ENCODE measurements at regions not wholly inside any gene's neighbourhood (a gene's known extent, or its start where the extent isn't known, plus 50 kb on each side); places are given as distances from the start of the nearest gene placed in this dataset.

DNA sequence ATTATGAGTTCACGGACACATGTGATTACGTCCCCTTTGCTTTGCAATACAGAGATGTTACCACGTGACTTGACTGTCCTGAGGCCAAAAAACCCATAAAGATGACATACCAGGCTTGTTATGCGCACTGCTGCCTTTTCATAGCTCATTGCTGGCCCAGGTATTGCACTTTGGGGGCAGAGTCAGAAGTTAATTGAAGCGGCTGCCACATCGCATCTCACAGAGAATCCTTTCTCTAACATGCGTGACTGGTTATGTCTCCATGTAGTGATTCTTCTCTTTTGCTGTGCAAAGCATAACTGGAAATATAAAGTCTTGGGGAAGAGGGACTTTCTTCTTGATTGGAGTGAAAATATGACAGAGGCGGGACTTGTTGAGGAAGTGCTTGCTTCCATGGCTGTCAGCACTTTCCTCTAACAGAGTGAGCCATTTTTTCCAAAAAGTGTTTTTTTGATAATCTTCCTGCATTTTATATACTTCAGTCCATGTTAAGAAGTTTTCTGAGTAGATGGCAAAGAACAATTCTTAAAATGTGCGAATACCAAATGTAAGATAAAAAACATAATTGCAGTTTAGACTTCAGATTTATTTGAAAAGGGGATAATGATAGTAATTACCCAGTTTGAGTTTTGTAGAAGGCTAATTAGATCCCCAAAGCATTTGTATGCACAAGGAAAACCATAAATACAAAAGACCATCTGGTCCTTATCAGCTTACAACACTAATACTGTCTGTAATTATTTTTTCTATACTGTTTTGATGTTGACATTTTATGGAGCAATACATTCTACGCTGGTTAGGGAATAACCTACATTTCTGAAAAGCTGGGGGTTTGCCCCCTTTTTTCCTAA, 324.6 kb upstream of the MTNR1B start:
- 91 to 96% methylated on average over 10 of the region's 10 CpGs for WGBS, 2 donors
- no peak for DNase-seq

DNA sequence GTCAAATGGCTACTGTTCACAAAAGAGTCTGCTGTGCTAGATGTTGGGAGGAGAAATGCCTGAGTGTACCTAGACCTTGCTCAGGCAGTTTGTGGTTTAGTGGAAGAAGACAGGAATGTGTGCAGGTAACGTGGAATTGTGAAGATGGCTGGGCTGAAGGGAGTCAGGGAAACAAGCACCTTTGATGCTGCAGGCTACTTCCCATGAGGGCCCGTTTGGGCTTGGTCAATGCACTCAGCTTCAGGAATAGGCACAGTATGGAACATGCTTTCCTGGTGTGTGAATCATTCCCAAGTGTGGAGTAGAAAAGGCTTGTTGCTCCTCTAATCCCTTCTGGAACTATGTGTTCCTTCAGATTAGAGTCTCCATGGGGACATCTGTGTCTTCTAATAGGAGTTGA, 318.3 kb upstream of the MTNR1B start:
- DNase-seq (no peak), ATAC-seq (ENCODE audit: low FRiP score in 2 of 2) (no peak)
- H3K4me1 ChIP-seq: no peaks in the 10 kb centered on the region
- H3K4me3 ChIP-seq: no peak overlapping the region
- no peak overlapping the region for H3K27ac ChIP-seq
- no peaks in the 10 kb centered on the region for H3K27me3 ChIP-seq
- 80 to 85% methylated on average over 2 of the region's 2 CpGs for WGBS, 2 donors
- H3K9me3 ChIP-seq: no peaks in the 10 kb centered on the region
- no peaks in the 10 kb centered on the region for H3K36me3 ChIP-seq
- TF ChIP-seq POLR2A (IDR thresholded peaks at IDR 0.05) (no peak), POLR2AphosphoS5 (IDR thresholded peaks at IDR 0.05) (no peak), EP300 (IDR thresholded peaks at IDR 0.05) (no peak)
- TF ChIP-seq, protein P1, sequence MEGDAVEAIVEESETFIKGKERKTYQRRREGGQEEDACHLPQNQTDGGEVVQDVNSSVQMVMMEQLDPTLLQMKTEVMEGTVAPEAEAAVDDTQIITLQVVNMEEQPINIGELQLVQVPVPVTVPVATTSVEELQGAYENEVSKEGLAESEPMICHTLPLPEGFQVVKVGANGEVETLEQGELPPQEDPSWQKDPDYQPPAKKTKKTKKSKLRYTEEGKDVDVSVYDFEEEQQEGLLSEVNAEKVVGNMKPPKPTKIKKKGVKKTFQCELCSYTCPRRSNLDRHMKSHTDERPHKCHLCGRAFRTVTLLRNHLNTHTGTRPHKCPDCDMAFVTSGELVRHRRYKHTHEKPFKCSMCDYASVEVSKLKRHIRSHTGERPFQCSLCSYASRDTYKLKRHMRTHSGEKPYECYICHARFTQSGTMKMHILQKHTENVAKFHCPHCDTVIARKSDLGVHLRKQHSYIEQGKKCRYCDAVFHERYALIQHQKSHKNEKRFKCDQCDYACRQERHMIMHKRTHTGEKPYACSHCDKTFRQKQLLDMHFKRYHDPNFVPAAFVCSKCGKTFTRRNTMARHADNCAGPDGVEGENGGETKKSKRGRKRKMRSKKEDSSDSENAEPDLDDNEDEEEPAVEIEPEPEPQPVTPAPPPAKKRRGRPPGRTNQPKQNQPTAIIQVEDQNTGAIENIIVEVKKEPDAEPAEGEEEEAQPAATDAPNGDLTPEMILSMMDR (IDR thresholded peaks at IDR 0.05): no peak

More for the DNA sequence above, 324.6 kb upstream of the MTNR1B start:
- Histone ChIP-seq H3K36me3 (no peaks in the 10 kb centered on the region), H3K4me3 (no peak overlapping the region), H3K4me1 (no peaks in the 10 kb centered on the region), H3K27me3 (no peaks in the 10 kb centered on the region), H3K27ac (no peak overlapping the region), H3K9me3 (no peaks in the 10 kb centered on the region)
- ATAC-seq (ENCODE audit: low FRiP score in 2 of 2): no peak
- TF ChIP-seq, protein P1 (IDR thresholded peaks at IDR 0.05): no peak
- no peak for TF ChIP-seq POLR2AphosphoS5 (IDR thresholded peaks at IDR 0.05)
- TF ChIP-seq POLR2A (IDR thresholded peaks at IDR 0.05): no peak
- no peak for TF ChIP-seq EP300 (IDR thresholded peaks at IDR 0.05)

DNA sequence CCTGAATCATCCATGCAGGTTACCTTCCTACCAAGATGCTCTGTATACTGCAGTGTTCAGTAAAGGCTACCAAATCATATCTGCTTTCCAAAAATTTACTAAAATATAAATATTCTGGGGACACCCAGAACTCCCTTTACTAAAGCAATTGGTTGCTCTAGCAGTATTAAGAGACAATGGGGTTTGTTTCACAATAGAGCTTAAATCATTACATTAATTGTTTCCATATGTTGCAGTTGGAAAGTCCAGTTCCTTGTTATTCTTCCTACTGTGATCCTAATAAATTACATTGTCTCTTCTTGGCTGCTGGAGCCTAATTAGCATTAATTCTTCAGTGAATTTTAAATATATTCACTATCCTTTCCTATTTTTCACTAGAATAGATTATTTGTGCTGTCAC, 316.0 kb upstream of the MTNR1B start:
- no peak for DNase-seq
- Histone ChIP-seq H3K36me3 (no peaks in the 10 kb centered on the region), H3K27me3 (no peaks in the 10 kb centered on the region), H3K4me1 (no peaks in the 10 kb centered on the region), H3K4me3 (no peak overlapping the region), H3K9me3 (no peaks in the 10 kb centered on the region), H3K27ac (no peak overlapping the region)
- no peak for ATAC-seq (ENCODE audit: low FRiP score in 2 of 2)
- TF ChIP-seq EP300 (IDR thresholded peaks at IDR 0.05): no peak
- no peak for TF ChIP-seq POLR2AphosphoS5 (IDR thresholded peaks at IDR 0.05)
- no peak for TF ChIP-seq POLR2A (IDR thresholded peaks at IDR 0.05)
- TF ChIP-seq, protein P1 (IDR thresholded peaks at IDR 0.05): no peak

DNA sequence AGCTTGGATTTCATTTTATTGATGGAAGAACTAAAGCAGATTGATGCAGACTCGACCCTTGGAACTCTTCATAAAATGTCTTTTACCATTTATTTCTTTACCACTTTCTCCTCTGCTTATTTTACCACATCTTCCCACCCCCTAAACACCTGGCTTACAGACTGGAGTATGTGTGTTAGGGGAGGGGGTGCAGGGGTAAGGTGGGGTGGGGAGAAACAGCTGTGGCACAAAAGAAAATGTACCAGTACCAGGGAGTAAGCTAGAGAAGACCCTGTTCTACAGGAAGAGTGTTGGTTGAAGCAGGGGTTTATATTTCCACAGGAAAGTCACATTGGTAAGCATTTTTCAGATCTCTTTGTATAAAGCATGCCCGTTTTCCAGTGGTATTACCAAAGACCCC, 312.7 kb upstream of the MTNR1B start:
- Histone ChIP-seq H3K4me3 (no peak overlapping the region), H3K36me3 (no peaks in the 10 kb centered on the region), H3K4me1 (no peaks in the 10 kb centered on the region), H3K27ac (no peak overlapping the region), H3K9me3 (no peaks in the 10 kb centered on the region), H3K27me3 (no peaks in the 10 kb centered on the region)
- DNase-seq: no peak
- WGBS, 2 donors: 76 to 79% methylated on average over 2 of the region's 2 CpGs
- TF ChIP-seq POLR2A (IDR thresholded peaks at IDR 0.05): no peak
- TF ChIP-seq, protein P1 (IDR thresholded peaks at IDR 0.05): no peak
- no peak for TF ChIP-seq POLR2AphosphoS5 (IDR thresholded peaks at IDR 0.05)
- no peak for TF ChIP-seq EP300 (IDR thresholded peaks at IDR 0.05)
- no peak for ATAC-seq (ENCODE audit: low FRiP score in 2 of 2)

DNA sequence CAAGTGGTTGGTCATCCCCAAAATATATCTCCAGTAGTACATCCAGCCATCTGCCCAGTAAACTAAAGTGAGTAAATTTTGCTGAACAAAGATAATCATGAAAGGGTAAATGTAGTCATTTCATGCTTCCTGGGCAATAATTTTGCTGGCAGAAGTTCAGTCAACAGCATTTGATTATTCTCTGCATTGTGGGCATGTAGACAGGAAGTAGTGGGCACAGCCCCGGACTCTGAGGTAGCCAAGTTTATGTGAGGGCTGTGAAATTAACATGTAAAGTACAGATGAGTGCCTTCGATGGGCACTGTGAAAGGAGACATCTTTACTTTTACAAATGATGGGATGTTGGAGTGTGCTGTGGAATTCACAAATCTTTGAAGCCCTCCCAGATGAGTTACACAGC, 312.2 kb upstream of the MTNR1B start:
- ATAC-seq (ENCODE audit: low FRiP score in 2 of 2) (no peak), DNase-seq (no peak)
- no peaks in the 10 kb centered on the region for H3K9me3 ChIP-seq
- no peaks in the 10 kb centered on the region for H3K36me3 ChIP-seq
- H3K4me1 ChIP-seq: no peaks in the 10 kb centered on the region
- H3K4me3 ChIP-seq: no peak overlapping the region
- H3K27ac ChIP-seq: no peak overlapping the region
- 46 to 56% methylated on average over 2 of the region's 2 CpGs for WGBS, 2 donors
- TF ChIP-seq EP300 (IDR thresholded peaks at IDR 0.05) (no peak), POLR2A (IDR thresholded peaks at IDR 0.05) (no peak), POLR2AphosphoS5 (IDR thresholded peaks at IDR 0.05) (no peak)
- TF ChIP-seq, protein P1 (IDR thresholded peaks at IDR 0.05): no peak
- no peaks in the 10 kb centered on the region for H3K27me3 ChIP-seq

Data from upper lobe of left lung (tissue), 6 donors.